ENCODE measurements at regions not wholly inside any gene's neighbourhood (a gene's known extent, or its start where the extent isn't known, plus 50 kb on each side); places are given as distances from the start of the nearest gene placed in this dataset.

DNA sequence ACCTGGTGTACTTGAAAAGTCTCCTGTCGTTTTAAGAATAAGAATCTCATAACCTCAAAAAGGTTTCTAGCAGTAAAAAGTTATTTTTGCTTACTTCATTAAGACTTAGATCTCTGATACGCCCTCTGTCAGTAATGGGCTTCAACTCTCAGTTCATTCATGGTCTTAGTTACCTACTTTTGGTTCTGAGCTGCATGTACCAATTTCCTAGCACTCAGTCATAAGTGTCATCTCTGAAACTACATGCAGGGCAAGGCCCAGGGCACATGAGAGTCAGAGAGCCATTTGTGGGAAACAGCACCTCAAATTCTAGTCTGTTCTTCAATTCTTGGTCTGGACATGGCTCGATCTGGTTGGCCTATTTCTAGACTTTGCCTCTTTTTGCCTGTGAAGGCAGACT lies 838.4 kb downstream of the FAM181B start:
- Histone ChIP-seq H3K9me3 (ENCODE audit: low read length) (no peaks in the 10 kb centered on the region), H3K36me3 (ENCODE audit: insufficient read depth, low read length) (no peaks in the 10 kb centered on the region), H3K79me2 (ENCODE audit: insufficient read depth, low read length) (no peaks in the 10 kb centered on the region), H3F3A (ENCODE audit: insufficient read depth, low read length) (no peaks in the 10 kb centered on the region), H3K9me2 (ENCODE audit: low read depth, low read length) (no peaks in the 10 kb centered on the region), H3K4me1 (ENCODE audit: insufficient read depth, low read length, severe bottlenecking) (no peaks in the 10 kb centered on the region), H3K4me3 (ENCODE audit: low read depth, low read length, poor library complexity, severe bottlenecking) (no peak overlapping the region), H3K27me3 (ENCODE audit: insufficient read depth, low read length) (no peaks in the 10 kb centered on the region), H3K9ac (ENCODE audit: low read length) (no peak overlapping the region), H4K20me1 (ENCODE audit: insufficient read depth, low read length) (no peaks in the 10 kb centered on the region), H3K4me2 (ENCODE audit: low read length) (no peak overlapping the region), H3K27ac (ENCODE audit: low read depth, low read length, poor library complexity, severe bottlenecking) (no peak overlapping the region), H2AFZ (ENCODE audit: low read length) (no peak overlapping the region)
- TF ChIP-seq, protein P1, sequence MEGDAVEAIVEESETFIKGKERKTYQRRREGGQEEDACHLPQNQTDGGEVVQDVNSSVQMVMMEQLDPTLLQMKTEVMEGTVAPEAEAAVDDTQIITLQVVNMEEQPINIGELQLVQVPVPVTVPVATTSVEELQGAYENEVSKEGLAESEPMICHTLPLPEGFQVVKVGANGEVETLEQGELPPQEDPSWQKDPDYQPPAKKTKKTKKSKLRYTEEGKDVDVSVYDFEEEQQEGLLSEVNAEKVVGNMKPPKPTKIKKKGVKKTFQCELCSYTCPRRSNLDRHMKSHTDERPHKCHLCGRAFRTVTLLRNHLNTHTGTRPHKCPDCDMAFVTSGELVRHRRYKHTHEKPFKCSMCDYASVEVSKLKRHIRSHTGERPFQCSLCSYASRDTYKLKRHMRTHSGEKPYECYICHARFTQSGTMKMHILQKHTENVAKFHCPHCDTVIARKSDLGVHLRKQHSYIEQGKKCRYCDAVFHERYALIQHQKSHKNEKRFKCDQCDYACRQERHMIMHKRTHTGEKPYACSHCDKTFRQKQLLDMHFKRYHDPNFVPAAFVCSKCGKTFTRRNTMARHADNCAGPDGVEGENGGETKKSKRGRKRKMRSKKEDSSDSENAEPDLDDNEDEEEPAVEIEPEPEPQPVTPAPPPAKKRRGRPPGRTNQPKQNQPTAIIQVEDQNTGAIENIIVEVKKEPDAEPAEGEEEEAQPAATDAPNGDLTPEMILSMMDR (IDR thresholded peaks at IDR 0.05; ENCODE audit: low read length): no peak
- no peak for TF ChIP-seq EZH2 (IDR thresholded peaks at IDR 0.05; ENCODE audit: borderline replicate concordance, low read length)

DNA sequence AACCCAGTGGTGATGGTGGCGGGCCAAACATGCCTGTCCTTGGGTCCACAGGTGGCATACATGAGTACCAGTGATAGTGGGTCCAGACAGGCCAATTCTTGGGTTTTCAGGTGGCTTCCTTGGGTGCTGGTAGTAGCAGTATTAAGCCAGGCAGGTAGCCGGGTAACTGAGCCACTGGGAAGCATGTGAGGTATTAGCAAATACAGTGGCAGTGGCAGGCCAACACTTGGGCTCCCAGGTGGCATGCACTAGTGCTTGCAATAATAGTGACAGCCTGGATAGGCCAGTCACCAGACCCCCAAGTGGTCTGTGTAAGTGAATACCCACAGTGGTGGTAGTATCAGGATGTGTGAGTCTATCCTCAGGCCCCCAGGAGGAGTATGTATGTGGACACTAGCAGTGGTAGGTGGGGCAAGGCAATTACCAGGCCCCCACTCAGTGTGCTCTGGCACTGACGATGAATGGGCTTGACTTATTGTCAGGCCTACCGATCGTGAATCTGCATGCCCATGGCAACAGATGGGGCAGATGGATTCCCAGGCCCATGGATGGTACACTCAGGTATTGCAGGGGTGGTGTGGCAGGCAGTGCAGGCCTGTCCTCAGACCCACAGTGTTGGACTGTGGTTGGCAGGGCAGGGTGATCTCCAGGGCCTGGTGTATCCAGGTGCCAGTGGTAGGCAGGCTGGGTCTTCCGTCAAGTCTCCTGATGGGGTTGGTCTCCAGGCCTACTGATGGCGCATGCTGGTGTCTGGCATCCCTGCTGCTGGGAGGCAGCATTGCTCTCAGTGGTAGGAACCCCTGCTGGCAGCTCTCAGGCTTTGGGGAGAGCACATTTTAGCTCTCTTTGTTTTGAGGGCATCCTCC lies 840.7 kb downstream of the FAM181B start:
- no peak overlapping the region for H2AFZ ChIP-seq (ENCODE audit: low read length)
- H3K4me2 ChIP-seq (ENCODE audit: low read length): no peak overlapping the region
- H3K9ac ChIP-seq (ENCODE audit: low read length): no peak overlapping the region
- H3K4me1 ChIP-seq (ENCODE audit: insufficient read depth, low read length, severe bottlenecking): no peaks in the 10 kb centered on the region
- H3K9me3 ChIP-seq (ENCODE audit: low read length): no peaks in the 10 kb centered on the region
- no peaks in the 10 kb centered on the region for H3K36me3 ChIP-seq (ENCODE audit: insufficient read depth, low read length)
- H4K20me1 ChIP-seq (ENCODE audit: insufficient read depth, low read length): no peaks in the 10 kb centered on the region
- H3F3A ChIP-seq (ENCODE audit: insufficient read depth, low read length): no peaks in the 10 kb centered on the region
- no peak overlapping the region for H3K4me3 ChIP-seq (ENCODE audit: low read depth, low read length, poor library complexity, severe bottlenecking)
- no peaks in the 10 kb centered on the region for H3K27me3 ChIP-seq (ENCODE audit: insufficient read depth, low read length)
- TF ChIP-seq EZH2 (IDR thresholded peaks at IDR 0.05; ENCODE audit: borderline replicate concordance, low read length): no peak
- TF ChIP-seq, protein P1 (IDR thresholded peaks at IDR 0.05; ENCODE audit: low read length): no peak
- no peak overlapping the region for H3K27ac ChIP-seq (ENCODE audit: low read depth, low read length, poor library complexity, severe bottlenecking)
- H3K79me2 ChIP-seq (ENCODE audit: insufficient read depth, low read length): no peaks in the 10 kb centered on the region
- no peaks in the 10 kb centered on the region for H3K9me2 ChIP-seq (ENCODE audit: low read depth, low read length)

GRCh38 chr11:81888391-81888790 lies 845.3 kb downstream of the FAM181B start:
- H3K4me3 ChIP-seq (ENCODE audit: low read depth, low read length, poor library complexity, severe bottlenecking): no peak overlapping the region
- H3K9me3 ChIP-seq (ENCODE audit: low read length): no peaks in the 10 kb centered on the region
- H2AFZ ChIP-seq (ENCODE audit: low read length): no peak overlapping the region
- no peaks in the 10 kb centered on the region for H3F3A ChIP-seq (ENCODE audit: insufficient read depth, low read length)
- no peaks in the 10 kb centered on the region for H3K27me3 ChIP-seq (ENCODE audit: insufficient read depth, low read length)
- no peak overlapping the region for H3K4me2 ChIP-seq (ENCODE audit: low read length)
- H3K9ac ChIP-seq (ENCODE audit: low read length): no peak overlapping the region
- H3K9me2 ChIP-seq (ENCODE audit: low read depth, low read length): no peaks in the 10 kb centered on the region
- TF ChIP-seq, protein P1 (IDR thresholded peaks at IDR 0.05; ENCODE audit: low read length): no peak
- no peak for TF ChIP-seq EZH2 (IDR thresholded peaks at IDR 0.05; ENCODE audit: borderline replicate concordance, low read length)
- H3K27ac ChIP-seq (ENCODE audit: low read depth, low read length, poor library complexity, severe bottlenecking): no peak overlapping the region
- no peaks in the 10 kb centered on the region for H4K20me1 ChIP-seq (ENCODE audit: insufficient read depth, low read length)
- no peaks in the 10 kb centered on the region for H3K36me3 ChIP-seq (ENCODE audit: insufficient read depth, low read length)
- H3K79me2 ChIP-seq (ENCODE audit: insufficient read depth, low read length): no peaks in the 10 kb centered on the region
- no peaks in the 10 kb centered on the region for H3K4me1 ChIP-seq (ENCODE audit: insufficient read depth, low read length, severe bottlenecking)

All from OCI-LY1 (cell line).